NCI-H748 (cell line): ENCODE measurements at regions not wholly inside any gene's neighbourhood (a gene's known extent, or its start where the extent isn't known, plus 50 kb on each side); places are given as distances from the start of the nearest gene placed in this dataset.
"Not testable (repeated sequence)": the region's sequence is repeated elsewhere in the genome, so short reads cannot be mapped to it uniquely, and the experiment has no call there.

Experiments used
- DNase-seq: peaks from one replicate; lab custom pipeline; 2025; ENCODE audit not compliant: unreplicated experiment; lab: John Stamatoyannopoulos, UW

GRCh38 chr9:31744589-31744988 lies 639.9 kb upstream of the ACO1 start:
- DNase-seq: no peak

- no peak for DNase-seq
Observed at GRCh38 chr9:31745468-31745867, 639.0 kb upstream of the ACO1 start.

DNA sequence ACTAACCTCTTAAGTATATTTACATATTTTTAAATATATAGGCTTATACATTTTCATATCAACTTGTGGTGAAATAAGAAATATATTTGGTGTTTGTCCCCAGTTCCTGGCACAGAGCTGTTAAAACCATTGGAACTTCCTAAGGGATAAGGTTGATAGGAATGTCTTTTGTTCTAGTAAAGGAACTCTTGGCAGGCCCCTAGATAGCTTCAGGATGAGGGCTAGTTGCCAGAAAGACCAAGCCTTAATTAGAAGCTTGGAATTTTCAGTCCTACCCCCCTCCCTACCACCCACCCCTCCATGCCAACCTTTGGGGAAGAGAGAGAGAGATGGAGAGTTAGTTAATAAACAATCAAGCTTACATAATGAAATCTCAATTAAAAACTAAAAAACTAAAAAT lies 638.6 kb upstream of the ACO1 start:
- DNase-seq: no peak

- DNase-seq: no peak
Observed at GRCh38 chr9:31753756-31754155, 630.7 kb upstream of the ACO1 start.

- no peak for DNase-seq
Observed at GRCh38 chr9:31759703-31760102, 624.7 kb upstream of the ACO1 start.

GRCh38 chr9:31774021-31774420 lies 610.4 kb upstream of the ACO1 start:
- DNase-seq: not testable (repeated sequence)

- DNase-seq: peak; percentile 23
Observed at GRCh38 chr9:31774571-31774970, 609.9 kb upstream of the ACO1 start.

- peak; percentile 99 for DNase-seq
Observed at GRCh38 chr9:31776471-31776870, 608.0 kb upstream of the ACO1 start.

GRCh38 chr9:31783491-31783890 lies 601.0 kb upstream of the ACO1 start:
- no peak for DNase-seq

DNA sequence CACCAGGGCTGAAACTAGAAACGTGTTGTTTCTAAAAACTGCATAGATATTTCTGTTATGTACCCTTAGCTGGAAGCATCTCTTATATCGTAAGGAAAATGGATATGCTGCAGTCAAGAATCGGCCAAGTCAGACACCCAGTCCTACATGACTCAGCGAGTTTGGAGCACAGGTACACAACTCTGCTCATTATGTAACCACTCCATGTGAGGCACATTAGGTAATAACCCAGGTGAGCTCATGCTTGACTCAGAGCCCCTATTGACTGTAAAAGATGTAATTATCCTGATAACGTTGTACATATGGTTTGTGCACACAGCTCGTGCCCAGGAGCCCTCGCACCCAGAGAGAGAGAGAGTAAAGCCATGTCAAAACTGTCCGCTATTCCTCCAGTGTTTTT lies 593.7 kb upstream of the ACO1 start:
- DNase-seq: peak; percentile 21

- peak; percentile 83 for DNase-seq
Observed at GRCh38 chr9:31799953-31800609, 584.4 kb upstream of the ACO1 start.

DNA sequence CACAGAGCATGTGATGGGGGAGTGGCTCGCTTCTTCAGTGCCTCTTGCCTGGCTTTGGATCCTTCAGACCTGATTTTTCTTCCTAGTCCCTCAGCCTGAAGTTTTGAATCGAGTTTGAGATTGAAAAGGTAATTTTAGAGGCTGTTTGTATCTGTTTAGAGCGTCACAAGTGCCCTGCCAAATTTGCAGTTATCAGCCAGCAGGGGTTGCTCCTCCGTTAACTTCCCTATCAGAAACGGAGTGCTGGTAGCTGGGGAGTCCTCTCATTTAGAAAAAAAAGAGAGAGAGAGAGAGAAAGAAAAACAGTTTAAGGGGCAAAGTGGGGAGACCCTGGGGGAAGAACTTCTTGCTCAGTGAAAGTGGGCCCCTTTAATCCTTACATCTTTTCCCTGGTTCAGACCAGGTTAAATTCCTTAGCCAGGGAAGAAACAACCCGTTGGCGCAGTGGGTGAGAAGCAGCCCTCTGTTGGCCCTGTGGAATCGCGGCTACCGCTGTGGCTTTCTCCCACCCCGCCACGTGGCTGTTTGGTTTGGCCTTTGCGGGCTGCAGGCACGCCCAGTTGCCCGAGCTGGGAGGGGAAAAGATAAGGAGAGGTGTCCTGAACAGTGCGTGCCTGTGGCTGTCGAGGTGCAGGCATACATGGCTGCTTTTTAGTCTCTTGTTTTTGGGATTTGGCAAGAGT lies 576.7 kb upstream of the ACO1 start:
- DNase-seq: no peak

DNA sequence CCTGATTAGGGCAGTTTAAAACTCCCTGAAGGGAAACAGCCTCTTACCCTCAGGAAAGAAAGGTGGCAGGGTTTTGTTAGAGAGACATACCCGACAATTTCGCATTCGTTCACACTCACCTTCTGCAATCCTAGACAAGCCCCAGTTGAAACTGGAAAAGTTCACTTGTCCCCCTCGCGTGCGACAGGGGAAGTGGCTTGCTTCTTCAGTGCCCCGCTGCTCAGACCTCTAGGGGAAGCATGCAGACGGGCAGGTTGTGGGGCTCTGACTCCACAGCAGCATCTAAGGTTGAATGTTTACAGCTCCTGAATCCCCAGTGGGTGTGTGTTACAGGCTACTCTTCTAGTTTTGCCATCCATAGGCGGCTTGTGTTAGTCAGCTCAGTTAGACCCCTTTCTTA lies 575.7 kb upstream of the ACO1 start:
- DNase-seq: no peak

DNA sequence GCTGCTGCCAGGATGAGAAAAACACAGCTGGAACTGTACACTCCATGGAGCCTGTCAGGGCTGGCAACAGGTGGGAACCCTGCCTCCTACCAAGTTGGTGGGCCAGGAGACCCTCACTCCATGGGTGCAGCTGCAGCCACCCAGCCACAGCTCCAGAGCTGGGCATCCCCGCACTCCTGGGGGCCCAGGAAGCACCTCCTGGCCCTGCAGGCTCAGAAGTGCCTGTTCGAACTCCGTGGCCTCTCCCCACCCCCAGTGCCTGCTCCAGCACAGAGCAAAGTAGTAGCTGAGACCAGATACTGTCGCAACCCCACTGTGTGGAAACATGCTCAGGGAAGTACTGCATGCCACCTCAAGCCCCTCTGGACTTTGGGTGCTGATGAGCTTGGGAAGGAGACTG lies 564.0 kb upstream of the ACO1 start:
- no peak for DNase-seq

DNA sequence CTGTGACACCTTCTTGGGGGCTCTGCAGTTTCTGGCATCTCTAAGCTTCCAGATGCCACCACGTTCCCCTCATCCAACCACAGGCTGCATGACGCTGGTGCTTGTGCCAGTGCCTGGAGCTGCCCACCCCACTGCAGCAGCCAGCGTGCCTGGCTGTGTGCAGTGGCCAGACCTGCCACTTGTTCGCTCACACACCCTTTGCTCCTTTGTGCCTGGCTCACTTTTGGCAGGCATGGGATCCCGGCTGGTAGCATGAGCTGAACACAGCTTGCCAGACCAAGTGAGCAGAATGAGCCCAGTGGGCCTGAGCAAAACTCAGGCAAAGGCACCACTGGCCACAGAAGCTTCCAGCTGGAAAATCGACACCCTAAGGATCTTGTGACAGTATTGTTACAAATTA lies 562.9 kb upstream of the ACO1 start:
- DNase-seq: no peak

DNA sequence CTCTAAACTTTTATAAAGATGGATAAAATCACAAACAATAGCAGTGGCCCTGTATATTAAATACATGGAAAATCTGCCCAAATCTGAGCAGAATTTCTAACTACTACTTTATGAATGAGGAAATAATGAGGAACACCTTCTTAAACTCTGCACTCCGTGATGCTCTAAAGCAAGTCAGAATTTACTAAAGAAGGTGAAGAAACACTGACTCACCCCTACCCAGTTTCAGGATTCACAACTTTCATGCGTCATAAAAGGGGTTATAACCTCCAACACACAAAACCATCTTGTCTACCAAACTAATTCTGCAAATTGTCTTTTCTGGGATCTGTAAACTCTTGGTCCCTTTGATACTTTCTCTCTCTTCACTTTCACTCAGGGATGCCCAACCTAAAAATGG lies 561.1 kb upstream of the ACO1 start:
- no peak for DNase-seq

DNA sequence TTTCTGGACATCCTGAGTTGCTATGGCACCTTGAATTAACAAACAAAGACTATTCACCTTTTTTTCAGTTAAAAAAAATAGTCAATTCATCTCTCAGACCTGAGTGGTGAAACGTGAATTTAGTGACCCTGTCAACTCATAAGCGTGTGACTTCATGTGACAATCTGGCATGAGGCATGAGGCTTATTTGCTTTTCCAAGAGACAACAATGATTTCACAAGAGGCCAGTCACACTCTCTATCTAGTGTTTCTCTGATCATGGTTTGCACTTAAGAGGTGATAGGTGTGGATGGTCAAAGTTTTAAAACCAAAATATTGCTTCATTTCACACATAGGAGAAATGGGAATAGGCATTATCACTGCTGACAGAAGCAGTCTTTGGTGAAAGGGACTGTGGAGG lies 559.6 kb upstream of the ACO1 start:
- DNase-seq: peak; percentile 82

DNA sequence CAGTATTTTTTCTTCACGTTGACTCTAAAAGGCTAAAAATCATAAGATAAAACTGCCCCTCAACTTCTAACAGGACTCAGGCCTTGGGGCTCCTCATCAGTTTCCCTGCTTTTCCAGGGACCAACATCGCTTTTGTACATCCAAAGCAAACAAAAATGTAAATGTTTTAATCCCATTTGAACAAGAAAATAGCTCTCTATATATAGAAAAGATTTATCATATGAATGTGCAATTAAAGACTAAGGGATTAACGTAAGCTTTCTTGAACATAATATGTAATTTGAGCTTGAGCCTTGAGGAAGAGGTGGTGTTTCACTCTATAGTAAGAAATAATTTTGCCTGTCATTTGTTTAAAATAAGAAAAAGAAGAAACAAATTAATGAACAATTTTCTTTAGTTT lies 547.2 kb upstream of the ACO1 start:
- DNase-seq: no peak

DNA sequence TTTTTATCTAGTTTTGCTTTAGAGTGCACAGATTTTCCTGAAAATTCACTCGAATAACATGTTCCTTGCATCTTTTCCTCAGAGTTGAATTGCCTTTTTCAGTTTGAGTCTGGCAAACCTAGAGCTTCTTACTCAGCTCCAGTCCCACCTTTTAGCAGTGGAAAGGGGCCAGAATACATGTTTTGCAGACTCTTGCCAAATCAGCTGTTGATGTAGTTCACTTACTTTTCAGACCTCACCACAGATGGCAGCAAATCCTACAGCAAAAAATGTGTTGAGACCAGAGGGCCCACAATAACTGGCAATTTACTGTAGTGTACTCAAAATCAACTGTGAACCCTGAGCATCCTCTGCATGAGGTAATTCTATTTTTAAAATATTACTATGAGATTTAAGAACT lies 545.2 kb upstream of the ACO1 start:
- DNase-seq: peak; percentile 52

GRCh38 chr9:31840702-31841101 lies 543.7 kb upstream of the ACO1 start:
- DNase-seq: no peak

- DNase-seq: no peak
Observed at GRCh38 chr9:31847963-31848362, 536.5 kb upstream of the ACO1 start.

- no peak for DNase-seq
Observed at GRCh38 chr9:31848505-31849285, 535.7 kb upstream of the ACO1 start.
